Fibroblast of skin of back (primary cell): ENCODE measurements at regions not wholly inside any gene's neighbourhood (a gene's known extent, or its start where the extent isn't known, plus 50 kb on each side); places are given as distances from the start of the nearest gene placed in this dataset.
A peak's percentile ranks its signal among the peaks of the same experiment; 100 is the strongest.

Experiments
- DNase-seq: peaks from one replicate; pipeline ENCODE4 v3.0.0-alpha.2; 2013

- DNase-seq: no peak
Measured at GRCh38 chr1:81617308-81617967, 183.3 kb upstream of the ADGRL2 start.

GRCh38 chr1:81613803-81614202, 186.9 kb upstream of the ADGRL2 start:
- DNase-seq: no peak

GRCh38 chr1:81607924-81608323, 192.8 kb upstream of the ADGRL2 start:
- no peak for DNase-seq

- no peak for DNase-seq
Measured at GRCh38 chr1:81607086-81607485, 193.6 kb upstream of the ADGRL2 start.

GRCh38 chr1:81606656-81607055, 194.1 kb upstream of the ADGRL2 start:
- no peak for DNase-seq

GRCh38 chr1:81605023-81605422, 195.7 kb upstream of the ADGRL2 start:
- DNase-seq: no peak

GRCh38 chr1:81600878-81601622, 199.7 kb upstream of the ADGRL2 start:
- no peak for DNase-seq

- no peak for DNase-seq
Measured at GRCh38 chr1:81600363-81600762, 200.4 kb upstream of the ADGRL2 start.

GRCh38 chr1:81598623-81599022, 202.1 kb upstream of the ADGRL2 start:
- DNase-seq: no peak

GRCh38 chr1:81597720-81598426, 202.9 kb upstream of the ADGRL2 start:
- no peak for DNase-seq

GRCh38 chr1:81596341-81596740, 204.4 kb upstream of the ADGRL2 start:
- no peak for DNase-seq

GRCh38 chr1:81594206-81594605, 206.5 kb upstream of the ADGRL2 start:
- no peak for DNase-seq

- no peak for DNase-seq
Measured at GRCh38 chr1:81592233-81592632, 208.5 kb upstream of the ADGRL2 start.

GRCh38 chr1:81590171-81590570, 210.6 kb upstream of the ADGRL2 start:
- DNase-seq: no peak

- DNase-seq: no peak
Measured at GRCh38 chr1:81588149-81588548, 212.6 kb upstream of the ADGRL2 start.

GRCh38 chr1:81587426-81587825, 213.3 kb upstream of the ADGRL2 start:
- no peak for DNase-seq

GRCh38 chr1:81585371-81585770, 215.4 kb upstream of the ADGRL2 start:
- DNase-seq: no peak

GRCh38 chr1:81584398-81584797, 216.3 kb upstream of the ADGRL2 start:
- no peak for DNase-seq

- no peak for DNase-seq
Measured at GRCh38 chr1:81583878-81584277, 216.9 kb upstream of the ADGRL2 start.

- DNase-seq: peak; percentile 7
Measured at GRCh38 chr1:81582467-81582986, 218.2 kb upstream of the ADGRL2 start.

- no peak for DNase-seq
Measured at GRCh38 chr1:81578867-81579266, 221.9 kb upstream of the ADGRL2 start.

GRCh38 chr1:81577004-81577697, 223.6 kb upstream of the ADGRL2 start:
- DNase-seq: no peak

GRCh38 chr1:81574408-81574807, 226.3 kb upstream of the ADGRL2 start:
- DNase-seq: no peak
